ENCODE measurements at regions not wholly inside any gene's neighbourhood (a gene's known extent, or its start where the extent isn't known, plus 50 kb on each side); places are given as distances from the start of the nearest gene placed in this dataset.

- TF ChIP-seq, protein P1, sequence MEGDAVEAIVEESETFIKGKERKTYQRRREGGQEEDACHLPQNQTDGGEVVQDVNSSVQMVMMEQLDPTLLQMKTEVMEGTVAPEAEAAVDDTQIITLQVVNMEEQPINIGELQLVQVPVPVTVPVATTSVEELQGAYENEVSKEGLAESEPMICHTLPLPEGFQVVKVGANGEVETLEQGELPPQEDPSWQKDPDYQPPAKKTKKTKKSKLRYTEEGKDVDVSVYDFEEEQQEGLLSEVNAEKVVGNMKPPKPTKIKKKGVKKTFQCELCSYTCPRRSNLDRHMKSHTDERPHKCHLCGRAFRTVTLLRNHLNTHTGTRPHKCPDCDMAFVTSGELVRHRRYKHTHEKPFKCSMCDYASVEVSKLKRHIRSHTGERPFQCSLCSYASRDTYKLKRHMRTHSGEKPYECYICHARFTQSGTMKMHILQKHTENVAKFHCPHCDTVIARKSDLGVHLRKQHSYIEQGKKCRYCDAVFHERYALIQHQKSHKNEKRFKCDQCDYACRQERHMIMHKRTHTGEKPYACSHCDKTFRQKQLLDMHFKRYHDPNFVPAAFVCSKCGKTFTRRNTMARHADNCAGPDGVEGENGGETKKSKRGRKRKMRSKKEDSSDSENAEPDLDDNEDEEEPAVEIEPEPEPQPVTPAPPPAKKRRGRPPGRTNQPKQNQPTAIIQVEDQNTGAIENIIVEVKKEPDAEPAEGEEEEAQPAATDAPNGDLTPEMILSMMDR (conservative IDR thresholded peaks at IDR 0.05; ENCODE audit: low read depth, low read length) = no peak
- no peak for TF ChIP-seq EZH2 (IDR thresholded peaks at IDR 0.05; ENCODE audit: borderline replicate concordance, low read depth, low read length, poor library complexity, severe bottlenecking)
Observed at GRCh38 chr5:82917584-82917983, 159.6 kb downstream of the TMEM167A start.

All from A673 (cell line).